Neural cell (in vitro differentiated cells): ENCODE measurements at regions not wholly inside any gene's neighbourhood (a gene's known extent, or its start where the extent isn't known, plus 50 kb on each side); places are given as distances from the start of the nearest gene placed in this dataset.

ENCODE experiments used
- EP300 ChIP-seq: fragments of 450-650 bp; conservative IDR thresholded peaks from 2 replicates; pipeline ENCODE4 v1.6.1; 2014; ENCODE audit warnings: antibody characterized with exemption, mild to moderate bottlenecking, moderate library complexity; ENCODE audit not compliant: poor library complexity, severe bottlenecking
- EZH2 ChIP-seq: fragments of 200-600, 300-800 bp; shearing (Covaris generic), sonication (generic); IDR thresholded peaks from 2 replicates; pipeline ENCODE4 v1.6.1; 2014; ENCODE audit warnings: antibody characterized with exemption, low read length, borderline replicate concordance, mild to moderate bottlenecking; ENCODE audit not compliant: insufficient read depth, poor library complexity, severe bottlenecking
- MXI1 ChIP-seq: fragments of 450-650 bp; conservative IDR thresholded peaks from 2 replicates; pipeline ENCODE4 v1.6.1; 2014; ENCODE audit warnings: antibody characterized with exemption, mild to moderate bottlenecking; ENCODE audit not compliant: poor library complexity, severe bottlenecking
- POLR2AphosphoS5 ChIP-seq: IDR thresholded peaks from 2 replicates; pipeline ENCODE4 v1.6.1; 2012
- RAD21 ChIP-seq: fragments of 450-650 bp; conservative IDR thresholded peaks from 2 replicates; pipeline ENCODE4 v1.6.1; 2014; ENCODE audit warnings: antibody characterized with exemption, mild to moderate bottlenecking, moderate library complexity
- SMC3 ChIP-seq: fragments of 450-650 bp; conservative IDR thresholded peaks from 2 replicates; pipeline ENCODE4 v1.6.1; 2014; ENCODE audit warnings: antibody characterized with exemption, mild to moderate bottlenecking, moderate library complexity; ENCODE audit not compliant: poor library complexity
- TAF1 ChIP-seq: IDR thresholded peaks from 2 replicates; pipeline ENCODE4 v1.6.1; 2012; ENCODE audit warnings: low read depth
- TF ChIP-seq, protein P1 (sequence below): fragments of 450-650 bp; IDR thresholded peaks from 2 replicates; pipeline ENCODE4 v1.5.1; 2014; ENCODE audit warnings: antibody characterized with exemption, mild to moderate bottlenecking, moderate library complexity; ENCODE audit not compliant: poor library complexity, severe bottlenecking
- TF ChIP-seq, protein P2 (sequence below): IDR thresholded peaks from 2 replicates; pipeline ENCODE4 v1.6.1; 2012; ENCODE audit warnings: borderline replicate concordance

DNA sequence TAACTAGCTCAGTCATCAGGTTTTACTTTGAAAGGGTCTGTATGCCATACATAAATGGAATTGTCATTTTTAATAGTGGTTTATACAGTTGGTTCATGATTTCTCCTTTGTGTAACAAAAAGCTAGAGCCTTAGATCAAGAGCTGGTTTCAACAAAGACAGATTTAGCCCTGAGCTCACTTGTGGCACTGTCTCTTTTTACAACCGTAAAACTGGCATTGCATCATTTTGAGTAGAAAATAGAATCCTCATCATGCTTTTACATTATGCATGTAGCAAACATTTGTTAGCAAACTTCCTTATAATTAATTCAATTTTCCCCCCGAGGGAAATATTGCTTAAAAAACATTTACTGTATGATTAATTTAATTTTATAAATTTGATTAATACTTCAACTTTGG is 1871.5 kb downstream of the ARAP2 start:
- no peak for TF ChIP-seq EZH2
- TF ChIP-seq, protein P1, sequence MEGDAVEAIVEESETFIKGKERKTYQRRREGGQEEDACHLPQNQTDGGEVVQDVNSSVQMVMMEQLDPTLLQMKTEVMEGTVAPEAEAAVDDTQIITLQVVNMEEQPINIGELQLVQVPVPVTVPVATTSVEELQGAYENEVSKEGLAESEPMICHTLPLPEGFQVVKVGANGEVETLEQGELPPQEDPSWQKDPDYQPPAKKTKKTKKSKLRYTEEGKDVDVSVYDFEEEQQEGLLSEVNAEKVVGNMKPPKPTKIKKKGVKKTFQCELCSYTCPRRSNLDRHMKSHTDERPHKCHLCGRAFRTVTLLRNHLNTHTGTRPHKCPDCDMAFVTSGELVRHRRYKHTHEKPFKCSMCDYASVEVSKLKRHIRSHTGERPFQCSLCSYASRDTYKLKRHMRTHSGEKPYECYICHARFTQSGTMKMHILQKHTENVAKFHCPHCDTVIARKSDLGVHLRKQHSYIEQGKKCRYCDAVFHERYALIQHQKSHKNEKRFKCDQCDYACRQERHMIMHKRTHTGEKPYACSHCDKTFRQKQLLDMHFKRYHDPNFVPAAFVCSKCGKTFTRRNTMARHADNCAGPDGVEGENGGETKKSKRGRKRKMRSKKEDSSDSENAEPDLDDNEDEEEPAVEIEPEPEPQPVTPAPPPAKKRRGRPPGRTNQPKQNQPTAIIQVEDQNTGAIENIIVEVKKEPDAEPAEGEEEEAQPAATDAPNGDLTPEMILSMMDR = no peak
- no peak for TF ChIP-seq EP300
- TF ChIP-seq RAD21 = no peak
- TF ChIP-seq POLR2AphosphoS5 = no peak
- TF ChIP-seq SMC3 = no peak
- TF ChIP-seq MXI1 = no peak
- TF ChIP-seq, protein P2, sequence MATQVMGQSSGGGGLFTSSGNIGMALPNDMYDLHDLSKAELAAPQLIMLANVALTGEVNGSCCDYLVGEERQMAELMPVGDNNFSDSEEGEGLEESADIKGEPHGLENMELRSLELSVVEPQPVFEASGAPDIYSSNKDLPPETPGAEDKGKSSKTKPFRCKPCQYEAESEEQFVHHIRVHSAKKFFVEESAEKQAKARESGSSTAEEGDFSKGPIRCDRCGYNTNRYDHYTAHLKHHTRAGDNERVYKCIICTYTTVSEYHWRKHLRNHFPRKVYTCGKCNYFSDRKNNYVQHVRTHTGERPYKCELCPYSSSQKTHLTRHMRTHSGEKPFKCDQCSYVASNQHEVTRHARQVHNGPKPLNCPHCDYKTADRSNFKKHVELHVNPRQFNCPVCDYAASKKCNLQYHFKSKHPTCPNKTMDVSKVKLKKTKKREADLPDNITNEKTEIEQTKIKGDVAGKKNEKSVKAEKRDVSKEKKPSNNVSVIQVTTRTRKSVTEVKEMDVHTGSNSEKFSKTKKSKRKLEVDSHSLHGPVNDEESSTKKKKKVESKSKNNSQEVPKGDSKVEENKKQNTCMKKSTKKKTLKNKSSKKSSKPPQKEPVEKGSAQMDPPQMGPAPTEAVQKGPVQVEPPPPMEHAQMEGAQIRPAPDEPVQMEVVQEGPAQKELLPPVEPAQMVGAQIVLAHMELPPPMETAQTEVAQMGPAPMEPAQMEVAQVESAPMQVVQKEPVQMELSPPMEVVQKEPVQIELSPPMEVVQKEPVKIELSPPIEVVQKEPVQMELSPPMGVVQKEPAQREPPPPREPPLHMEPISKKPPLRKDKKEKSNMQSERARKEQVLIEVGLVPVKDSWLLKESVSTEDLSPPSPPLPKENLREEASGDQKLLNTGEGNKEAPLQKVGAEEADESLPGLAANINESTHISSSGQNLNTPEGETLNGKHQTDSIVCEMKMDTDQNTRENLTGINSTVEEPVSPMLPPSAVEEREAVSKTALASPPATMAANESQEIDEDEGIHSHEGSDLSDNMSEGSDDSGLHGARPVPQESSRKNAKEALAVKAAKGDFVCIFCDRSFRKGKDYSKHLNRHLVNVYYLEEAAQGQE = no peak
- TF ChIP-seq TAF1 = no peak
